ENCODE measurements at regions not wholly inside any gene's neighbourhood (a gene's known extent, or its start where the extent isn't known, plus 50 kb on each side); places are given as distances from the start of the nearest gene placed in this dataset.
"Not testable (repeated sequence)": the region's sequence is repeated elsewhere in the genome, so short reads cannot be mapped to it uniquely, and the experiment has no call there.

- peaks cover 14% of the 10 kb centered on the region for H3K36me3 Mint-ChIP-seq (ENCODE audit: unreplicated experiment)
- peaks cover 3% of the 10 kb centered on the region for H3K4me1 Mint-ChIP-seq (ENCODE audit: low read depth, unreplicated experiment)
- no peak overlapping the region for H3K27ac Mint-ChIP-seq (ENCODE audit: unreplicated experiment)
- no peak overlapping the region for H3K4me3 Mint-ChIP-seq (ENCODE audit: unreplicated experiment)
- H3K27me3 Mint-ChIP-seq (ENCODE audit: unreplicated experiment) = no peaks in the 10 kb centered on the region
- no peak for DNase-seq
- H3K9me3 Mint-ChIP-seq (ENCODE audit: unreplicated experiment) = peaks cover 8% of the 10 kb centered on the region
- no peak for TF ChIP-seq CTCF (IDR thresholded peaks at IDR 0.05; ENCODE audit: partially characterized antibody, unreplicated experiment)
Measured at GRCh38 chr6:110543106-110543505, 66.7 kb upstream of the SLC22A16 start.

- H3K27me3 Mint-ChIP-seq (ENCODE audit: unreplicated experiment) = no peaks in the 10 kb centered on the region
- TF ChIP-seq CTCF (IDR thresholded peaks at IDR 0.05; ENCODE audit: partially characterized antibody, unreplicated experiment) = no peak
- peaks cover 3% of the 10 kb centered on the region for H3K4me1 Mint-ChIP-seq (ENCODE audit: low read depth, unreplicated experiment)
- no peak overlapping the region for H3K27ac Mint-ChIP-seq (ENCODE audit: unreplicated experiment)
- peaks cover 8% of the 10 kb centered on the region for H3K9me3 Mint-ChIP-seq (ENCODE audit: unreplicated experiment)
- peaks cover 16% of the 10 kb centered on the region for H3K36me3 Mint-ChIP-seq (ENCODE audit: unreplicated experiment)
- H3K4me3 Mint-ChIP-seq (ENCODE audit: unreplicated experiment) = no peak overlapping the region
- DNase-seq = no peak
Measured at GRCh38 chr6:110542311-110543024, 66.1 kb upstream of the SLC22A16 start.

GRCh38 chr6:110541701-110542309, 65.4 kb upstream of the SLC22A16 start:
- Mint-ChIP-seq H3K36me3 (ENCODE audit: unreplicated experiment) (peaks cover 16% of the 10 kb centered on the region), H3K27ac (ENCODE audit: unreplicated experiment) (no peak overlapping the region), H3K4me1 (ENCODE audit: low read depth, unreplicated experiment) (peaks cover 3% of the 10 kb centered on the region), H3K4me3 (ENCODE audit: unreplicated experiment) (no peak overlapping the region), H3K9me3 (ENCODE audit: unreplicated experiment) (peaks cover 8% of the 10 kb centered on the region), H3K27me3 (ENCODE audit: unreplicated experiment) (no peaks in the 10 kb centered on the region)
- TF ChIP-seq CTCF (IDR thresholded peaks at IDR 0.05; ENCODE audit: partially characterized antibody, unreplicated experiment) = no peak
- DNase-seq = no peak

- H3K9me3 Mint-ChIP-seq (ENCODE audit: unreplicated experiment); H3K4me1 Mint-ChIP-seq (ENCODE audit: low read depth, unreplicated experiment); H3K27ac Mint-ChIP-seq (ENCODE audit: unreplicated experiment); H3K4me3 Mint-ChIP-seq (ENCODE audit: unreplicated experiment); H3K27me3 Mint-ChIP-seq (ENCODE audit: unreplicated experiment); DNase-seq: not testable (repeated sequence)
- H3K36me3 Mint-ChIP-seq (ENCODE audit: unreplicated experiment) = peaks cover 16% of the 10 kb centered on the region
Measured at GRCh38 chr6:110539277-110540019, 63.0 kb upstream of the SLC22A16 start.

GRCh38 chr6:110538416-110539160, 62.2 kb upstream of the SLC22A16 start:
- Mint-ChIP-seq H3K4me1 (ENCODE audit: low read depth, unreplicated experiment) (peaks cover 3% of the 10 kb centered on the region), H3K27ac (ENCODE audit: unreplicated experiment) (no peak overlapping the region), H3K36me3 (ENCODE audit: unreplicated experiment) (peaks cover 13% of the 10 kb centered on the region), H3K27me3 (ENCODE audit: unreplicated experiment) (no peaks in the 10 kb centered on the region), H3K4me3 (ENCODE audit: unreplicated experiment) (no peak overlapping the region), H3K9me3 (ENCODE audit: unreplicated experiment) (peaks cover 5% of the 10 kb centered on the region)
- DNase-seq = no peak
- TF ChIP-seq CTCF (IDR thresholded peaks at IDR 0.05; ENCODE audit: partially characterized antibody, unreplicated experiment) = no peak

Data from glutamatergic neuron (in vitro differentiated cells).